Peyer's patch (tissue), 4 donors: ENCODE measurements at regions not wholly inside any gene's neighbourhood (a gene's known extent, or its start where the extent isn't known, plus 50 kb on each side); places are given as distances from the start of the nearest gene placed in this dataset.

Source experiments
- POLR2A ChIP-seq, 2 donors: fragments of 450-650 bp; IDR thresholded peaks; one replicate each; pipeline ENCODE4 v1.5.1; 2017; ENCODE audit warnings: antibody characterized with exemption in 2 of 2, mild to moderate bottlenecking in 2 of 2, moderate library complexity in 2 of 2
- TF ChIP-seq, protein P1 (sequence below), 6 experiments: fragments of 450-650 bp in 4 of 6; fragments of 200-600 bp in 2 of 6; sonication (generic) in 1 of 6; IDR thresholded peaks; one replicate each; pipeline ENCODE4 v1.5.1; 2017 to 2019; ENCODE audit warnings: antibody characterized with exemption in 6 of 6, mild to moderate bottlenecking in 3 of 6, moderate library complexity in 1 of 6

DNA sequence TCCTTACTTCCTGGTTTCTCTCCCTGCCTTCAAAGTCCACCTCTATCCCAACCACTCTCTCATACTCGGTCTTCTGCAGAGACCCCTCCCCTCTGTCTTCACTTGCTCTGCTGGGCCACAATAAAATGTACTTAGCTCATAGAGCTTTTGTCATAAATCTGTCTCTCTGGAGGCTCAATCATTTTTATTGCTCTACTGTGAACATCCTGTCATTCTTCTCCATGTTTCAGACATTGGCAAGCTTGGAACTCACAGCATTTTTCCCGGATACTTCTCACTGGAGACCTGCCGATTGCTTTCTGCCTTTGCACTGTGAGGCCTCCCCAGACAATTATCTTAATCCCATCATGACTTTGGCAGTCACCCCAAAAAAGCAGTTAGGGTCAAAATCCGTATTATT is 192.3 kb upstream of the ZMIZ1 start:
- TF ChIP-seq POLR2A (IDR thresholded peaks at IDR 0.05) = no peak
- TF ChIP-seq, protein P1, sequence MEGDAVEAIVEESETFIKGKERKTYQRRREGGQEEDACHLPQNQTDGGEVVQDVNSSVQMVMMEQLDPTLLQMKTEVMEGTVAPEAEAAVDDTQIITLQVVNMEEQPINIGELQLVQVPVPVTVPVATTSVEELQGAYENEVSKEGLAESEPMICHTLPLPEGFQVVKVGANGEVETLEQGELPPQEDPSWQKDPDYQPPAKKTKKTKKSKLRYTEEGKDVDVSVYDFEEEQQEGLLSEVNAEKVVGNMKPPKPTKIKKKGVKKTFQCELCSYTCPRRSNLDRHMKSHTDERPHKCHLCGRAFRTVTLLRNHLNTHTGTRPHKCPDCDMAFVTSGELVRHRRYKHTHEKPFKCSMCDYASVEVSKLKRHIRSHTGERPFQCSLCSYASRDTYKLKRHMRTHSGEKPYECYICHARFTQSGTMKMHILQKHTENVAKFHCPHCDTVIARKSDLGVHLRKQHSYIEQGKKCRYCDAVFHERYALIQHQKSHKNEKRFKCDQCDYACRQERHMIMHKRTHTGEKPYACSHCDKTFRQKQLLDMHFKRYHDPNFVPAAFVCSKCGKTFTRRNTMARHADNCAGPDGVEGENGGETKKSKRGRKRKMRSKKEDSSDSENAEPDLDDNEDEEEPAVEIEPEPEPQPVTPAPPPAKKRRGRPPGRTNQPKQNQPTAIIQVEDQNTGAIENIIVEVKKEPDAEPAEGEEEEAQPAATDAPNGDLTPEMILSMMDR (IDR thresholded peaks at IDR 0.05) = no peak
